ENCODE measurements at regions not wholly inside any gene's neighbourhood (a gene's known extent, or its start where the extent isn't known, plus 50 kb on each side); places are given as distances from the start of the nearest gene placed in this dataset.

- no peak for DNase-seq
- intact Hi-C loops (cut with micrococcal nuclease): no loop called here
- Mint-ChIP-seq H3K9me3 (no peaks in the 10 kb centered on the region), H3K27me3 (no peaks in the 10 kb centered on the region), H3K27ac (no peak overlapping the region), H3K4me1 (no peaks in the 10 kb centered on the region), H3K36me3 (ENCODE audit: low read depth) (no peaks in the 10 kb centered on the region), H3K4me3 (no peak overlapping the region)
- TF ChIP-seq CTCF (IDR thresholded peaks at IDR 0.05): no peak
- POLR2A ChIA-PET: no interaction called here
- no peak for ATAC-seq (ENCODE audit: low read depth)
- CTCF ChIA-PET: no interaction called here
Measured at GRCh38 chr5:7221041-7221440, 174.9 kb upstream of the ADCY2 start.

DNA sequence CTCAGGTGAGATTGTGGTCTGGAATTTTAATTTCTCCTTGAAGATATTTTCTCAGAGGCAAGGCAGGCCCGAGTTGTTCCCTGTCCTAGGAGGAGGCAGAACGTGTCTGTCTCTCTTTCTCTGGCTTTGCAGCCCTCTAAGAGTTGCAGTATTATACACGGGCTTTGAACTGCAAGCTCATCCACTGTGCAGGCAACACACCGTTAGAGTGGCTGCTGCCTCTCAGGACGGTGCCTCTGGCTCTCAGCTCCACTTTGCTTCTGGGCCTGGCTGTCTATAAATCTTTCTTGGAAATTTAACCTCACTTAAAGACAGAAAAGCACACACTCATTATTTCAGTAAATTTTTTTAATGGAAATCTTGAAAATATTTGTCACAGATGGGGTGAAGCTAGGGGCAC is 170.1 kb upstream of the ADCY2 start:
- no peak for TF ChIP-seq CTCF (IDR thresholded peaks at IDR 0.05)
- no peaks in the 10 kb centered on the region for H3K9me3 Mint-ChIP-seq
- ATAC-seq (ENCODE audit: low read depth): no peak
- H3K36me3 Mint-ChIP-seq (ENCODE audit: low read depth): no peaks in the 10 kb centered on the region
- H3K4me1 Mint-ChIP-seq: no peaks in the 10 kb centered on the region
- DNase-seq: no peak
- intact Hi-C loops (cut with micrococcal nuclease): no loop called here
- H3K4me3 Mint-ChIP-seq: no peak overlapping the region
- POLR2A ChIA-PET: no interaction called here
- H3K27me3 Mint-ChIP-seq: no peaks in the 10 kb centered on the region
- no peak overlapping the region for H3K27ac Mint-ChIP-seq
- CTCF ChIA-PET: no interaction called here

DNA sequence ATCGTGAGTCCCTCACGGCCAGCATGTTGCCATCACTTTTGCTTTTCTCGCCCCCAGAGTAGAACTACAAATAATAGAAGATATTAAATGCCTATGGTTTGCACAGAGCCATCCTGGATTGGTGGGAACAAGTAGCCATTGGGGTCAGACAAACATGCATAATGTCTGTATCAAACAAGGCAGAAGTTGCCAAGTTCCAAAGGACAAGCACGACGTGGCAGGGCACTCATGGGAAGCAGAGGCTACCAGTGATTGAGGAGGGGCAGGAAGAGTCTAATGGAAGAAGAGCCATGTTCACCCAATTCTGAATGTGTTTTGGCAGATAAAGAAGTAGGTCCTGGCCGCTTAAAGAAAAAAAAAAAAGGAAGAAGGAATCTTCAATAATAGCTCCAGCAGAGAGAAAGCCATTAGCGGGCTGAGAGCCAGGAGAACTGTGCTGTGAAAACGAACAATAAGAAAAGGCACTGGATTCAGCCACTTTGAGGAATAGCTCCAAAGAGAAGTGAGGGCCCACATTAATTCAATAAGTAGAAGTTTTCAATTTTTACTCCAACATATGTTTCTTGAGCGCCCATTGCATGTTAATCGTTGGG is 153.7 kb upstream of the ADCY2 start:
- ATAC-seq (ENCODE audit: low read depth) (no peak), DNase-seq (no peak)
- Mint-ChIP-seq H3K4me3 (no peak overlapping the region), H3K27ac (no peak overlapping the region), H3K36me3 (ENCODE audit: low read depth) (no peaks in the 10 kb centered on the region), H3K27me3 (no peaks in the 10 kb centered on the region), H3K9me3 (no peaks in the 10 kb centered on the region), H3K4me1 (no peaks in the 10 kb centered on the region)
- intact Hi-C loops (cut with micrococcal nuclease): no loop called here
- POLR2A ChIA-PET: no interaction called here
- CTCF ChIA-PET: no interaction called here
- TF ChIP-seq CTCF (IDR thresholded peaks at IDR 0.05): no peak

GRCh38 chr5:7244208-7244607 is 151.7 kb upstream of the ADCY2 start:
- intact Hi-C loops (cut with micrococcal nuclease): no loop called here
- no peak for TF ChIP-seq CTCF (IDR thresholded peaks at IDR 0.05)
- Mint-ChIP-seq H3K9me3 (no peaks in the 10 kb centered on the region), H3K27ac (no peak overlapping the region), H3K4me1 (no peaks in the 10 kb centered on the region), H3K4me3 (no peak overlapping the region), H3K27me3 (no peaks in the 10 kb centered on the region), H3K36me3 (ENCODE audit: low read depth) (no peaks in the 10 kb centered on the region)
- ChIA-PET CTCF (no interaction called here), POLR2A (no interaction called here)
- no peak for DNase-seq
- no peak for ATAC-seq (ENCODE audit: low read depth)

DNA sequence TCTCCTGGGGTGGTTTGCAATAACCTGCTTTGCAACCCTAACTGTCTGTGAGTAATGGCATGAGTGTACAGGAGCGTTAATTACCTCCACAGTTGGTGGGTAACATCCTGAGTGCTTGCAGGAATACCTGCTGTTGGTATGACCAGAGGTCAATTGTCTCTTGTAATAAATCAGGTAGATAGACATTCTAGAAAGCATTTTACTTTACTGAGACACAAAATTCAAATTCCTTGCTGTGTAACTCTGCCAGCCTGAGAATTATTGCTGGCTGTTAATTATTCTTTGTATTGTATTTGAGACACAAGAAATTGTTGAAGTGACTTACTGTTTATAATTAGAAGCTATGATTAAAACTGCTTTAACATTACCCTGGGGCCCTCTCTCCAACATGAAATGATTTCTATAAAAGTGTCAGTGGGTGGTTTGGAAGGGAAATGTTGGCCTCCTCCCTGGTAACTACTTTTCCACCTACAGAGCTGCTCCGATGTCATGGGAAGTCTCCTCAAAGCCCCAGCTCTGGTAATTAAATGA is 150.8 kb upstream of the ADCY2 start:
- H3K9me3 Mint-ChIP-seq: no peaks in the 10 kb centered on the region
- no peaks in the 10 kb centered on the region for H3K27me3 Mint-ChIP-seq
- POLR2A ChIA-PET: no interaction called here
- H3K4me3 Mint-ChIP-seq: no peak overlapping the region
- ATAC-seq (ENCODE audit: low read depth) (no peak), DNase-seq (no peak)
- intact Hi-C loops (cut with micrococcal nuclease): no loop called here
- no peaks in the 10 kb centered on the region for H3K4me1 Mint-ChIP-seq
- CTCF ChIA-PET: no interaction called here
- no peak overlapping the region for H3K27ac Mint-ChIP-seq
- no peak for TF ChIP-seq CTCF (IDR thresholded peaks at IDR 0.05)
- H3K36me3 Mint-ChIP-seq (ENCODE audit: low read depth): no peaks in the 10 kb centered on the region
